ENCODE measurements at regions not wholly inside any gene's neighbourhood (a gene's known extent, or its start where the extent isn't known, plus 50 kb on each side); places are given as distances from the start of the nearest gene placed in this dataset.

GRCh38 chr16:58837950-58838349 is 103.8 kb upstream of the GOT2 start:
- TF ChIP-seq RAD21 (conservative IDR thresholded peaks at IDR 0.05) = no peak
- Histone ChIP-seq H3K9me2 (ENCODE audit: insufficient read depth, low read length) (no peaks in the 10 kb centered on the region), H4K20me1 (ENCODE audit: insufficient read depth) (no peaks in the 10 kb centered on the region), H3K27me3 (ENCODE audit: insufficient read depth, low read depth, low read length) (no peaks in the 10 kb centered on the region), H2AFZ (ENCODE audit: low read depth, low read length) (no peak overlapping the region), H3K79me2 (replicated peaks; ENCODE audit: insufficient read depth, low read length) (no peaks in the 10 kb centered on the region), H3K27ac (ENCODE audit: low read length) (no peak overlapping the region), H3K9me3 (ENCODE audit: low read length) (no peaks in the 10 kb centered on the region), H3K9ac (ENCODE audit: low read length) (no peak overlapping the region), H3K4me3 (ENCODE audit: low read length) (no peak overlapping the region), H3K36me3 (ENCODE audit: insufficient read depth, low read length) (no peaks in the 10 kb centered on the region), H3F3A (ENCODE audit: insufficient read depth, low read length, poor library complexity, severe bottlenecking) (no peaks in the 10 kb centered on the region), H3K4me2 (ENCODE audit: low read length) (no peak overlapping the region)

GRCh38 chr16:58836427-58836826 is 102.3 kb upstream of the GOT2 start:
- H3K79me2 ChIP-seq (replicated peaks; ENCODE audit: insufficient read depth, low read length) = no peaks in the 10 kb centered on the region
- no peak overlapping the region for H2AFZ ChIP-seq (ENCODE audit: low read depth, low read length)
- no peak overlapping the region for H3K27ac ChIP-seq (ENCODE audit: low read length)
- H3K9me2 ChIP-seq (ENCODE audit: insufficient read depth, low read length) = no peaks in the 10 kb centered on the region
- H3K9me3 ChIP-seq (ENCODE audit: low read length) = no peaks in the 10 kb centered on the region
- H3K36me3 ChIP-seq (ENCODE audit: insufficient read depth, low read length) = no peaks in the 10 kb centered on the region
- H3K4me2 ChIP-seq (ENCODE audit: low read length) = no peak overlapping the region
- no peaks in the 10 kb centered on the region for H3F3A ChIP-seq (ENCODE audit: insufficient read depth, low read length, poor library complexity, severe bottlenecking)
- TF ChIP-seq TAF1 (IDR thresholded peaks at IDR 0.05; ENCODE audit: low read depth) (no peak), EZH2 (IDR thresholded peaks at IDR 0.05; ENCODE audit: borderline replicate concordance, insufficient read depth, low read length, poor library complexity, severe bottlenecking) (no peak), POLR2AphosphoS5 (IDR thresholded peaks at IDR 0.05) (no peak), MXI1 (conservative IDR thresholded peaks at IDR 0.05; ENCODE audit: poor library complexity, severe bottlenecking) (no peak), SMC3 (conservative IDR thresholded peaks at IDR 0.05; ENCODE audit: poor library complexity) (no peak), EP300 (conservative IDR thresholded peaks at IDR 0.05; ENCODE audit: poor library complexity, severe bottlenecking) (no peak), RAD21 (conservative IDR thresholded peaks at IDR 0.05) (no peak), REST (IDR thresholded peaks at IDR 0.05; ENCODE audit: borderline replicate concordance) (no peak), CTCF (IDR thresholded peaks at IDR 0.05; ENCODE audit: poor library complexity, severe bottlenecking) (no peak)
- no peak overlapping the region for H3K4me3 ChIP-seq (ENCODE audit: low read length)
- H4K20me1 ChIP-seq (ENCODE audit: insufficient read depth) = no peaks in the 10 kb centered on the region
- H3K9ac ChIP-seq (ENCODE audit: low read length) = no peak overlapping the region
- no peaks in the 10 kb centered on the region for H3K27me3 ChIP-seq (ENCODE audit: insufficient read depth, low read depth, low read length)

- Histone ChIP-seq H3K27ac (ENCODE audit: low read length) (no peak overlapping the region), H3K9me2 (ENCODE audit: insufficient read depth, low read length) (no peaks in the 10 kb centered on the region), H3F3A (ENCODE audit: insufficient read depth, low read length, poor library complexity, severe bottlenecking) (no peaks in the 10 kb centered on the region), H3K4me3 (ENCODE audit: low read length) (no peak overlapping the region), H3K9ac (ENCODE audit: low read length) (no peak overlapping the region), H3K9me3 (ENCODE audit: low read length) (no peaks in the 10 kb centered on the region), H3K4me2 (ENCODE audit: low read length) (no peak overlapping the region), H4K20me1 (ENCODE audit: insufficient read depth) (no peaks in the 10 kb centered on the region), H2AFZ (ENCODE audit: low read depth, low read length) (no peak overlapping the region), H3K36me3 (ENCODE audit: insufficient read depth, low read length) (no peaks in the 10 kb centered on the region), H3K79me2 (replicated peaks; ENCODE audit: insufficient read depth, low read length) (no peaks in the 10 kb centered on the region), H3K27me3 (ENCODE audit: insufficient read depth, low read depth, low read length) (no peaks in the 10 kb centered on the region)
- TF ChIP-seq EP300 (conservative IDR thresholded peaks at IDR 0.05; ENCODE audit: poor library complexity, severe bottlenecking) (no peak), MXI1 (conservative IDR thresholded peaks at IDR 0.05; ENCODE audit: poor library complexity, severe bottlenecking) (no peak), TAF1 (IDR thresholded peaks at IDR 0.05; ENCODE audit: low read depth) (no peak), RAD21 (conservative IDR thresholded peaks at IDR 0.05) (no peak), EZH2 (IDR thresholded peaks at IDR 0.05; ENCODE audit: borderline replicate concordance, insufficient read depth, low read length, poor library complexity, severe bottlenecking) (no peak), POLR2AphosphoS5 (IDR thresholded peaks at IDR 0.05) (no peak), SMC3 (conservative IDR thresholded peaks at IDR 0.05; ENCODE audit: poor library complexity) (no peak), CTCF (IDR thresholded peaks at IDR 0.05; ENCODE audit: poor library complexity, severe bottlenecking) (no peak), REST (IDR thresholded peaks at IDR 0.05; ENCODE audit: borderline replicate concordance) (no peak)
These were observed 98.3 kb upstream of the GOT2 start for GRCh38 chr16:58832386-58832895.

Data from neural cell (in vitro differentiated cells).